Gastroesophageal sphincter (tissue), 4 donors: ENCODE measurements at regions not wholly inside any gene's neighbourhood (a gene's known extent, or its start where the extent isn't known, plus 50 kb on each side); places are given as distances from the start of the nearest gene placed in this dataset.
"Not testable (repeated sequence)": the region's sequence is repeated elsewhere in the genome, so short reads cannot be mapped to it uniquely, and the experiment has no call there.

Experiments used
- ATAC-seq: fragments of 150-250 bp; one replicate; pipeline ENCODE4 v1.9.1; 2016; ENCODE audit warnings: mild to moderate bottlenecking, moderate library complexity
- H3K27ac ChIP-seq, 4 donors: fragments of 200-600 bp; sonication (generic) in 3 of 4; 1 replicate in 3 of 4; 2 replicates in 1 of 4; pipeline ENCODE4 v1.5.1; 2016 to 2019
- H3K27me3 ChIP-seq: fragments of 200-600 bp; sonication (generic); one replicate; pipeline ENCODE4 v1.5.1; 2019
- H3K36me3 ChIP-seq, 2 donors: fragments of 200-600 bp; sonication (generic); one replicate each; pipeline ENCODE4 v1.5.1; 2019; ENCODE audit warnings: control low read depth in 1 of 2
- H3K4me1 ChIP-seq, 3 donors: fragments of 200-600 bp; sonication (generic); 1 replicate in 2 of 3; 2 replicates in 1 of 3; pipeline ENCODE4 v1.5.1; 2016 to 2019; ENCODE audit warnings: control low read depth in 2 of 3
- H3K4me3 ChIP-seq, 2 donors: fragments of 200-600 bp; sonication (generic); one replicate each; pipeline ENCODE4 v1.5.1; 2019; ENCODE audit warnings: mild to moderate bottlenecking in 1 of 2, moderate library complexity in 1 of 2
- H3K9me3 ChIP-seq, 3 donors: fragments of 200-600 bp; sonication (generic); one replicate each; pipeline ENCODE4 v1.5.1; 2017 to 2019; ENCODE audit warnings: control low read depth in 2 of 3
- CTCF ChIP-seq, 4 experiments: fragments of 200-600 bp in 2 of 4; fragments of 450-650 bp in 2 of 4; sonication (generic) in 1 of 4; IDR thresholded peaks; one replicate each; pipeline ENCODE4 v1.5.1; 2017 to 2019; ENCODE audit warnings: antibody characterized with exemption in 4 of 4, mild to moderate bottlenecking in 2 of 4, moderate library complexity in 2 of 4
- EP300 ChIP-seq: sonication (generic); formaldehyde crosslinking; IDR thresholded peaks from one replicate; pipeline ENCODE4 v1.6.1; 2017; ENCODE audit warnings: antibody characterized with exemption, mild to moderate bottlenecking
- POLR2A ChIP-seq, 2 donors: fragments of 450-650 bp; IDR thresholded peaks; one replicate each; pipeline ENCODE4 v1.6.1; 2017; ENCODE audit warnings: antibody characterized with exemption in 2 of 2, mild to moderate bottlenecking in 2 of 2, moderate library complexity in 1 of 2
- POLR2AphosphoS5 ChIP-seq: sonication (generic); formaldehyde crosslinking; IDR thresholded peaks from one replicate; pipeline ENCODE4 v1.6.1; 2017; ENCODE audit warnings: antibody characterized with exemption
- WGBS, 2 donors: methylation state at CpG; one replicate each; pipeline ENCODE4 v1.1.5; 2018; ENCODE audit warnings: low coverage in 1 of 2; 5-methylcytosine and 5-hydroxymethylcytosine counted together

GRCh38 chr4:104020641-104021040 lies 300.9 kb upstream of the TACR3 start:
- TF ChIP-seq POLR2A (IDR thresholded peaks at IDR 0.05): no peak
- TF ChIP-seq POLR2AphosphoS5: no peak
- no peak for TF ChIP-seq CTCF (IDR thresholded peaks at IDR 0.05)
- TF ChIP-seq EP300: no peak
- 93 to 100% methylated on average over 3 of the region's 3 CpGs for WGBS, 2 donors
- Histone ChIP-seq H3K9me3 (no peaks in the 10 kb centered on the region), H3K4me1 (no peaks in the 10 kb centered on the region), H3K4me3 (no peak overlapping the region), H3K36me3 (no peaks in the 10 kb centered on the region), H3K27me3 (no peaks in the 10 kb centered on the region), H3K27ac (no peak overlapping the region)
- no peak for ATAC-seq

- Histone ChIP-seq H3K4me1 (no peaks in the 10 kb centered on the region), H3K9me3 (no peaks in the 10 kb centered on the region), H3K4me3 (no peak overlapping the region), H3K27me3 (no peaks in the 10 kb centered on the region), H3K36me3 (no peaks in the 10 kb centered on the region), H3K27ac (no peak overlapping the region)
- ATAC-seq: no peak
- TF ChIP-seq POLR2AphosphoS5 (no peak), CTCF (IDR thresholded peaks at IDR 0.05) (no peak), EP300 (no peak), POLR2A (IDR thresholded peaks at IDR 0.05) (no peak)
These were observed 297.4 kb upstream of the TACR3 start for GRCh38 chr4:104017213-104017612.

GRCh38 chr4:104015680-104016079 lies 295.9 kb upstream of the TACR3 start:
- Histone ChIP-seq H3K4me3 (no peak overlapping the region), H3K27me3 (no peaks in the 10 kb centered on the region), H3K9me3 (no peaks in the 10 kb centered on the region), H3K36me3 (no peaks in the 10 kb centered on the region), H3K4me1 (no peaks in the 10 kb centered on the region), H3K27ac (no peak overlapping the region)
- no peak for TF ChIP-seq CTCF (IDR thresholded peaks at IDR 0.05)
- TF ChIP-seq POLR2A (IDR thresholded peaks at IDR 0.05): no peak
- no peak for TF ChIP-seq EP300
- TF ChIP-seq POLR2AphosphoS5: no peak
- no peak for ATAC-seq
- 15 to 32% methylated on average over 2 of the region's 2 CpGs for WGBS, 2 donors

- TF ChIP-seq EP300 (no peak), POLR2AphosphoS5 (no peak), CTCF (IDR thresholded peaks at IDR 0.05) (no peak), POLR2A (IDR thresholded peaks at IDR 0.05) (no peak)
- no peaks in the 10 kb centered on the region for H3K27me3 ChIP-seq
- no peaks in the 10 kb centered on the region for H3K4me1 ChIP-seq
- no peak for ATAC-seq
- H3K36me3 ChIP-seq: no peaks in the 10 kb centered on the region
- H3K9me3 ChIP-seq: no peaks in the 10 kb centered on the region
- no peak overlapping the region for H3K4me3 ChIP-seq
- 43 to 81% methylated on average over 2 of the region's 2 CpGs for WGBS, 2 donors
- H3K27ac ChIP-seq: no peak overlapping the region
These were observed 290.9 kb upstream of the TACR3 start for GRCh38 chr4:104010722-104011121.

- not testable (repeated sequence) for H3K27ac ChIP-seq, H3K4me1 ChIP-seq, H3K36me3 ChIP-seq, H3K27me3 ChIP-seq, H3K4me3 ChIP-seq, ATAC-seq
- peaks cover 0 to 14% (median 0%) of the 10 kb centered on the region in 3 donors for H3K9me3 ChIP-seq
- 77 to 89% methylated on average over 5 to 6 of the region's 6 CpGs for WGBS, 2 donors
These were observed 282.5 kb upstream of the TACR3 start for GRCh38 chr4:104002318-104002717.

GRCh38 chr4:103998756-103999155 lies 279.0 kb upstream of the TACR3 start:
- Histone ChIP-seq H3K27me3 (no peaks in the 10 kb centered on the region), H3K4me1 (peaks cover 0 to 8% (median 0%) of the 10 kb centered on the region in 3 donors), H3K36me3 (no peaks in the 10 kb centered on the region), H3K4me3 (no peak overlapping the region), H3K27ac (no peak overlapping the region), H3K9me3 (peaks cover 0 to 14% (median 0%) of the 10 kb centered on the region in 3 donors)
- no peak for ATAC-seq
- TF ChIP-seq CTCF (IDR thresholded peaks at IDR 0.05) (no peak), EP300 (no peak), POLR2A (IDR thresholded peaks at IDR 0.05) (no peak), POLR2AphosphoS5 (no peak)
- 55 to 73% methylated on average over 2 to 3 of the region's 3 CpGs for WGBS, 2 donors
